Endothelial cell of umbilical vein (primary cell): ENCODE measurements at regions not wholly inside any gene's neighbourhood (a gene's known extent, or its start where the extent isn't known, plus 50 kb on each side); places are given as distances from the start of the nearest gene placed in this dataset.

Source experiments
- CTCF ChIP-seq, 2 donors: IDR thresholded peaks; 1 replicate in 1 of 2; 2 replicates in 1 of 2; pipeline ENCODE4 v1.5.1; 2011; ENCODE audit warnings: low read length in 2 of 2, mild to moderate bottlenecking in 2 of 2, moderate library complexity in 2 of 2, control low read depth in 1 of 2, inconsistent platforms in 1 of 2, low read depth in 1 of 2; ENCODE audit not compliant: insufficient read depth in 1 of 2; ENCODE audit errors: extremely low read depth in 1 of 2
- JUN ChIP-seq: IDR thresholded peaks from 2 replicates; pipeline ENCODE4 v1.6.1; 2011; ENCODE audit warnings: borderline replicate concordance, low read depth; ENCODE audit not compliant: insufficient read length, insufficient read depth
- POLR2A ChIP-seq: IDR thresholded peaks from 2 replicates; pipeline ENCODE4 v1.6.1; 2012; ENCODE audit warnings: low read depth, mild to moderate bottlenecking, control low read depth, low read length

GRCh38 chr1:98538106-98538505, 123.4 kb upstream of the SNX7 start:
- no peak for TF ChIP-seq POLR2A
- TF ChIP-seq JUN = no peak
- no peak for TF ChIP-seq CTCF (IDR thresholded peaks at IDR 0.05; ENCODE audit: extremely low read depth in 1 of 2, insufficient read depth in 1 of 2, low read depth in 1 of 2, low read length in 2 of 2)
